ENCODE measurements at regions not wholly inside any gene's neighbourhood (a gene's known extent, or its start where the extent isn't known, plus 50 kb on each side); places are given as distances from the start of the nearest gene placed in this dataset.

- POLR2A ChIA-PET = no interaction called here
- CTCF ChIA-PET = no interaction called here
- Mint-ChIP-seq H3K4me3 (ENCODE audit: unreplicated experiment) (no peak overlapping the region), H3K4me1 (ENCODE audit: insufficient read depth, unreplicated experiment) (no peaks in the 10 kb centered on the region), H3K36me3 (ENCODE audit: insufficient read depth, unreplicated experiment) (no peaks in the 10 kb centered on the region), H3K27me3 (ENCODE audit: insufficient read depth, unreplicated experiment) (no peaks in the 10 kb centered on the region), H3K9me3 (ENCODE audit: unreplicated experiment) (peaks cover 50% of the 10 kb centered on the region), H3K27ac (ENCODE audit: low read depth, unreplicated experiment) (no peak overlapping the region)
- intact Hi-C loops (cut with micrococcal nuclease) = no loop called here
- no peak for DNase-seq (ENCODE audit: unreplicated experiment)
- TF ChIP-seq CTCF (IDR thresholded peaks at IDR 0.05; ENCODE audit: unreplicated experiment) = no peak
- BruUV-seq (replicated peaks) = no TSS peak
Observed at GRCh38 chr22:34769361-34769760, 296.6 kb upstream of the ISX start.

GRCh38 chr22:34776817-34777216 lies 289.1 kb upstream of the ISX start:
- Mint-ChIP-seq H3K4me1 (ENCODE audit: insufficient read depth, unreplicated experiment) (no peaks in the 10 kb centered on the region), H3K27ac (ENCODE audit: low read depth, unreplicated experiment) (no peak overlapping the region), H3K9me3 (ENCODE audit: unreplicated experiment) (peaks cover 37% of the 10 kb centered on the region), H3K4me3 (ENCODE audit: unreplicated experiment) (no peak overlapping the region), H3K36me3 (ENCODE audit: insufficient read depth, unreplicated experiment) (no peaks in the 10 kb centered on the region), H3K27me3 (ENCODE audit: insufficient read depth, unreplicated experiment) (no peaks in the 10 kb centered on the region)
- no TSS peak for BruUV-seq (replicated peaks)
- ChIA-PET POLR2A (no interaction called here), CTCF (no interaction called here)
- DNase-seq (ENCODE audit: unreplicated experiment) = no peak
- intact Hi-C loops (cut with micrococcal nuclease) = no loop called here
- no peak for TF ChIP-seq CTCF (IDR thresholded peaks at IDR 0.05; ENCODE audit: unreplicated experiment)

GRCh38 chr22:34781681-34782080 lies 284.3 kb upstream of the ISX start:
- ChIA-PET POLR2A (no interaction called here), CTCF (no interaction called here)
- TF ChIP-seq CTCF (IDR thresholded peaks at IDR 0.05; ENCODE audit: unreplicated experiment) = no peak
- no peak for DNase-seq (ENCODE audit: unreplicated experiment)
- no peak overlapping the region for H3K27ac Mint-ChIP-seq (ENCODE audit: low read depth, unreplicated experiment)
- H3K4me3 Mint-ChIP-seq (ENCODE audit: unreplicated experiment) = no peak overlapping the region
- BruUV-seq (replicated peaks) = no TSS peak
- intact Hi-C loops (cut with micrococcal nuclease) = no loop called here
- H3K36me3 Mint-ChIP-seq (ENCODE audit: insufficient read depth, unreplicated experiment) = no peaks in the 10 kb centered on the region
- peaks cover 43% of the 10 kb centered on the region for H3K9me3 Mint-ChIP-seq (ENCODE audit: unreplicated experiment)
- no peaks in the 10 kb centered on the region for H3K4me1 Mint-ChIP-seq (ENCODE audit: insufficient read depth, unreplicated experiment)
- no peaks in the 10 kb centered on the region for H3K27me3 Mint-ChIP-seq (ENCODE audit: insufficient read depth, unreplicated experiment)

GRCh38 chr22:34783436-34783835 lies 282.5 kb upstream of the ISX start:
- Mint-ChIP-seq H3K27me3 (ENCODE audit: insufficient read depth, unreplicated experiment) (no peaks in the 10 kb centered on the region), H3K9me3 (ENCODE audit: unreplicated experiment) (peaks cover 43% of the 10 kb centered on the region), H3K27ac (ENCODE audit: low read depth, unreplicated experiment) (no peak overlapping the region), H3K4me3 (ENCODE audit: unreplicated experiment) (no peak overlapping the region), H3K4me1 (ENCODE audit: insufficient read depth, unreplicated experiment) (no peaks in the 10 kb centered on the region), H3K36me3 (ENCODE audit: insufficient read depth, unreplicated experiment) (no peaks in the 10 kb centered on the region)
- TF ChIP-seq CTCF (IDR thresholded peaks at IDR 0.05; ENCODE audit: unreplicated experiment) = no peak
- POLR2A ChIA-PET = no interaction called here
- CTCF ChIA-PET = no interaction called here
- DNase-seq (ENCODE audit: unreplicated experiment) = no peak
- intact Hi-C loops (cut with micrococcal nuclease) = no loop called here
- BruUV-seq (replicated peaks) = no TSS peak

Data from MCF 10A (cell line).